C4-2B (cell line): ENCODE measurements at regions not wholly inside any gene's neighbourhood (a gene's known extent, or its start where the extent isn't known, plus 50 kb on each side); places are given as distances from the start of the nearest gene placed in this dataset.

Experiments used
- ZFX ChIP-seq: fragments of 450-650 bp; IDR thresholded peaks from 2 replicates; pipeline ENCODE4 v1.6.1; 2017
- TF ChIP-seq, protein P1 (sequence below): fragments of 450-650 bp; conservative IDR thresholded peaks from 2 replicates; pipeline ENCODE4 v1.5.1; 2017; ENCODE audit warnings: mild to moderate bottlenecking

DNA sequence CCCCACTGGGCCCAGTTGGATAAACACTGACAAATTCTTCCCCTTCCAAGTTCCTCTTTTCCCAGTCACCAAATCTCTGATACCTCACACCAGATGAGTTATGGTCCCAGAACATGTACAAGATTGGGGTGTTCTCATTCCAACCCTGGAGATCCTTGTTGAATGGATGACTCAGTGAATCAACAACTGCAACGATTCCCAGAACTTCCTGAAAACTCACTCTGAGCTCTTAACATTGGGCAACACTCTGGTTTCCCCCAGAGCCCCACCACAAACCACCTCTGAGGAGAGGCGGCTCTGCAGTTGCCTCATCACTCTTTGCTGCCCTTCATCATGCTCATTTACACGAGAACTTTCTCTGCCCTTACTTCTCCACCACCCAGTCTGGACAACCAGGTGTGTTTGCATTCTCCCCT, 115.2 kb downstream of the MRPL14 start:
- TF ChIP-seq ZFX = no peak
- TF ChIP-seq, protein P1, sequence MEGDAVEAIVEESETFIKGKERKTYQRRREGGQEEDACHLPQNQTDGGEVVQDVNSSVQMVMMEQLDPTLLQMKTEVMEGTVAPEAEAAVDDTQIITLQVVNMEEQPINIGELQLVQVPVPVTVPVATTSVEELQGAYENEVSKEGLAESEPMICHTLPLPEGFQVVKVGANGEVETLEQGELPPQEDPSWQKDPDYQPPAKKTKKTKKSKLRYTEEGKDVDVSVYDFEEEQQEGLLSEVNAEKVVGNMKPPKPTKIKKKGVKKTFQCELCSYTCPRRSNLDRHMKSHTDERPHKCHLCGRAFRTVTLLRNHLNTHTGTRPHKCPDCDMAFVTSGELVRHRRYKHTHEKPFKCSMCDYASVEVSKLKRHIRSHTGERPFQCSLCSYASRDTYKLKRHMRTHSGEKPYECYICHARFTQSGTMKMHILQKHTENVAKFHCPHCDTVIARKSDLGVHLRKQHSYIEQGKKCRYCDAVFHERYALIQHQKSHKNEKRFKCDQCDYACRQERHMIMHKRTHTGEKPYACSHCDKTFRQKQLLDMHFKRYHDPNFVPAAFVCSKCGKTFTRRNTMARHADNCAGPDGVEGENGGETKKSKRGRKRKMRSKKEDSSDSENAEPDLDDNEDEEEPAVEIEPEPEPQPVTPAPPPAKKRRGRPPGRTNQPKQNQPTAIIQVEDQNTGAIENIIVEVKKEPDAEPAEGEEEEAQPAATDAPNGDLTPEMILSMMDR = no peak
